HEK293 (cell line): ENCODE measurements at regions not wholly inside any gene's neighbourhood (a gene's known extent, or its start where the extent isn't known, plus 50 kb on each side); places are given as distances from the start of the nearest gene placed in this dataset.

Experiments used
- CTCF ChIP-seq: fragments of 450-650 bp; formaldehyde crosslinking; IDR thresholded peaks from 2 replicates; pipeline ENCODE4 v1.5.1; 2016; ENCODE audit warnings: missing biosample characterization, missing genetic modification characterization
- KLF8 ChIP-seq: fragments of 450-650 bp; formaldehyde crosslinking; IDR thresholded peaks from 2 replicates; pipeline ENCODE4 v1.5.1; 2016; ENCODE audit warnings: missing biosample characterization, missing genetic modification characterization
- PBX3 ChIP-seq: sonication (generic); formaldehyde crosslinking; IDR thresholded peaks from 2 replicates; pipeline ENCODE4 v1.8.1; 2022; ENCODE audit warnings: mild to moderate bottlenecking, moderate library complexity, missing genetic modification reagents
- ZBTB21 ChIP-seq: fragments of 450-650 bp; formaldehyde crosslinking; IDR thresholded peaks from 2 replicates; pipeline ENCODE4 v1.5.1; 2017; ENCODE audit warnings: missing biosample characterization, missing genetic modification characterization
- ZEB2 ChIP-seq: fragments of 450-650 bp; formaldehyde crosslinking; IDR thresholded peaks from 2 replicates; pipeline ENCODE4 v1.5.1; 2016; ENCODE audit warnings: missing biosample characterization, missing genetic modification characterization
- ZNF132 ChIP-seq: fragments of 450-650 bp; formaldehyde crosslinking; IDR thresholded peaks from 2 replicates; pipeline ENCODE4 v1.5.1; 2017; ENCODE audit warnings: missing biosample characterization, missing genetic modification characterization, borderline replicate concordance
- ZNF274 ChIP-seq, 2 experiments: fragments of 200-500 bp in 1 of 2; fragments of 450-650 bp in 1 of 2; sonication (Bioruptor generic) in 1 of 2; formaldehyde crosslinking in 1 of 2; IDR thresholded peaks; 2 replicates each; pipeline versions ENCODE4 v1.5.1 to v1.6.1; 2014 to 2016; ENCODE audit warnings: borderline replicate concordance in 1 of 2, inconsistent platforms in 1 of 2, low read length in 1 of 2, missing biosample characterization in 1 of 2, missing genetic modification characterization in 1 of 2
- ZNF76 ChIP-seq: fragments of 450-650 bp; formaldehyde crosslinking; IDR thresholded peaks from 2 replicates; pipeline ENCODE4; 2016; ENCODE audit warnings: low read depth, missing biosample characterization, missing genetic modification characterization, borderline replicate concordance
- ZNF776 ChIP-seq: fragments of 450-650 bp; formaldehyde crosslinking; IDR thresholded peaks from 2 replicates; pipeline ENCODE4 v1.5.0; 2017; ENCODE audit warnings: missing biosample characterization, missing genetic modification characterization, borderline replicate concordance
- ZSCAN23 ChIP-seq: fragments of 450-650 bp; formaldehyde crosslinking; IDR thresholded peaks from 2 replicates; pipeline ENCODE4 v1.5.1; 2016; ENCODE audit warnings: missing biosample characterization, missing genetic modification characterization

GRCh38 chr18:37900326-37900725, 334.7 kb upstream of the CELF4 start:
- TF ChIP-seq ZBTB21 (tag by site-specific recombination) = no peak
- TF ChIP-seq CTCF (tag by site-specific recombination) = no peak
- TF ChIP-seq ZNF776 (tag by site-specific recombination) = no peak
- TF ChIP-seq ZNF76 = no peak
- no peak for TF ChIP-seq ZNF274 (IDR thresholded peaks at IDR 0.05; ENCODE audit: low read length)
- TF ChIP-seq ZNF274 (tag by site-specific recombination; IDR thresholded peaks at IDR 0.05; ENCODE audit: borderline replicate concordance) = no peak
- TF ChIP-seq ZSCAN23 (tag by site-specific recombination) = no peak
- no peak for TF ChIP-seq PBX3
- TF ChIP-seq ZNF132 (tag by site-specific recombination) = no peak
- no peak for TF ChIP-seq KLF8
- TF ChIP-seq ZEB2 (tag by site-specific recombination) = no peak
